DOHH2 (cell line): ENCODE measurements at regions not wholly inside any gene's neighbourhood (a gene's known extent, or its start where the extent isn't known, plus 50 kb on each side); places are given as distances from the start of the nearest gene placed in this dataset.

Experiments
- EZH2phosphoT487 ChIP-seq: fragments of 200-600 bp; sonication (generic); IDR thresholded peaks from 2 replicates; pipeline ENCODE4 v1.6.1; 2017; ENCODE audit warnings: borderline replicate concordance, mild to moderate bottlenecking, antibody characterized with exemption, low read length, moderate library complexity, mixed read lengths
- TF ChIP-seq, protein P1 (sequence below): fragments of 200-600 bp; sonication (generic); IDR thresholded peaks from one replicate; pipeline ENCODE4 v1.5.1; 2014; ENCODE audit warnings: antibody characterized with exemption, mild to moderate bottlenecking, low read depth, low read length; ENCODE audit not compliant: poor library complexity, severe bottlenecking

DNA sequence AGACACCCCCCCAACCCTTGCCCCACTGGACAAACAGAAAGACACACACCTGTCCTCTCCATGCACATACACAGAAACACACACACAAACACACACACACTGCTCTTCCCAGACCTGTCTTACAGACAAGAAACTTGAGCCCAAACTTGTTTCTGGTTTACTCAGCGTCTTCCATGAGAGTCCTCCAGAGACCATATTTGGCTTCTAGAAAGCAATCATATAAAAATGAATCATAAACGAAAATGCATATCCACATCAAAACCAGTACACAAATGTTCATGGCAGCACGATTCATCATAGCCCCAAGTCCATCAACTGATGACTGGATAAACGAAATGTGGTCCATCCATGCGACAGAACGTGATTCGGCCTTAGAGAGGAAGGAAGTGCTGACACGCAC, 84.2 kb upstream of the ASAP2 start:
- TF ChIP-seq, protein P1, sequence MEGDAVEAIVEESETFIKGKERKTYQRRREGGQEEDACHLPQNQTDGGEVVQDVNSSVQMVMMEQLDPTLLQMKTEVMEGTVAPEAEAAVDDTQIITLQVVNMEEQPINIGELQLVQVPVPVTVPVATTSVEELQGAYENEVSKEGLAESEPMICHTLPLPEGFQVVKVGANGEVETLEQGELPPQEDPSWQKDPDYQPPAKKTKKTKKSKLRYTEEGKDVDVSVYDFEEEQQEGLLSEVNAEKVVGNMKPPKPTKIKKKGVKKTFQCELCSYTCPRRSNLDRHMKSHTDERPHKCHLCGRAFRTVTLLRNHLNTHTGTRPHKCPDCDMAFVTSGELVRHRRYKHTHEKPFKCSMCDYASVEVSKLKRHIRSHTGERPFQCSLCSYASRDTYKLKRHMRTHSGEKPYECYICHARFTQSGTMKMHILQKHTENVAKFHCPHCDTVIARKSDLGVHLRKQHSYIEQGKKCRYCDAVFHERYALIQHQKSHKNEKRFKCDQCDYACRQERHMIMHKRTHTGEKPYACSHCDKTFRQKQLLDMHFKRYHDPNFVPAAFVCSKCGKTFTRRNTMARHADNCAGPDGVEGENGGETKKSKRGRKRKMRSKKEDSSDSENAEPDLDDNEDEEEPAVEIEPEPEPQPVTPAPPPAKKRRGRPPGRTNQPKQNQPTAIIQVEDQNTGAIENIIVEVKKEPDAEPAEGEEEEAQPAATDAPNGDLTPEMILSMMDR: no peak
- no peak for TF ChIP-seq EZH2phosphoT487
